Panc1 (cell line): ENCODE measurements at regions not wholly inside any gene's neighbourhood (a gene's known extent, or its start where the extent isn't known, plus 50 kb on each side); places are given as distances from the start of the nearest gene placed in this dataset.
A peak's percentile ranks its signal among the peaks of the same experiment; 100 is the strongest.

Experiments used
- CTCF ChIP-seq: fragments of 450-650 bp; IDR thresholded peaks from 2 replicates; pipeline ENCODE4 v1.5.1; 2017; ENCODE audit warnings: mild to moderate bottlenecking
- POLR2AphosphoS5 ChIP-seq: IDR thresholded peaks from 2 replicates; pipeline ENCODE4 v1.6.1; 2012; ENCODE audit warnings: mild to moderate bottlenecking, low read depth, low read length, moderate library complexity
- SIN3A ChIP-seq: IDR thresholded peaks from 2 replicates; pipeline ENCODE4 v1.6.1; 2012; ENCODE audit warnings: low read depth, mild to moderate bottlenecking, low read length, moderate library complexity, borderline replicate concordance; ENCODE audit not compliant: insufficient read depth
- TF ChIP-seq, protein P1 (sequence below), 2 experiments: IDR thresholded peaks; 2 replicates each; pipeline ENCODE4 v1.6.1; 2011 to 2012; ENCODE audit warnings: low read depth in 2 of 2, control low read depth in 1 of 2, low read length in 1 of 2, mild to moderate bottlenecking in 1 of 2, moderate library complexity in 1 of 2; ENCODE audit not compliant: insufficient read depth in 1 of 2

- TF ChIP-seq CTCF: peak; percentile 54
- TF ChIP-seq, protein P1, sequence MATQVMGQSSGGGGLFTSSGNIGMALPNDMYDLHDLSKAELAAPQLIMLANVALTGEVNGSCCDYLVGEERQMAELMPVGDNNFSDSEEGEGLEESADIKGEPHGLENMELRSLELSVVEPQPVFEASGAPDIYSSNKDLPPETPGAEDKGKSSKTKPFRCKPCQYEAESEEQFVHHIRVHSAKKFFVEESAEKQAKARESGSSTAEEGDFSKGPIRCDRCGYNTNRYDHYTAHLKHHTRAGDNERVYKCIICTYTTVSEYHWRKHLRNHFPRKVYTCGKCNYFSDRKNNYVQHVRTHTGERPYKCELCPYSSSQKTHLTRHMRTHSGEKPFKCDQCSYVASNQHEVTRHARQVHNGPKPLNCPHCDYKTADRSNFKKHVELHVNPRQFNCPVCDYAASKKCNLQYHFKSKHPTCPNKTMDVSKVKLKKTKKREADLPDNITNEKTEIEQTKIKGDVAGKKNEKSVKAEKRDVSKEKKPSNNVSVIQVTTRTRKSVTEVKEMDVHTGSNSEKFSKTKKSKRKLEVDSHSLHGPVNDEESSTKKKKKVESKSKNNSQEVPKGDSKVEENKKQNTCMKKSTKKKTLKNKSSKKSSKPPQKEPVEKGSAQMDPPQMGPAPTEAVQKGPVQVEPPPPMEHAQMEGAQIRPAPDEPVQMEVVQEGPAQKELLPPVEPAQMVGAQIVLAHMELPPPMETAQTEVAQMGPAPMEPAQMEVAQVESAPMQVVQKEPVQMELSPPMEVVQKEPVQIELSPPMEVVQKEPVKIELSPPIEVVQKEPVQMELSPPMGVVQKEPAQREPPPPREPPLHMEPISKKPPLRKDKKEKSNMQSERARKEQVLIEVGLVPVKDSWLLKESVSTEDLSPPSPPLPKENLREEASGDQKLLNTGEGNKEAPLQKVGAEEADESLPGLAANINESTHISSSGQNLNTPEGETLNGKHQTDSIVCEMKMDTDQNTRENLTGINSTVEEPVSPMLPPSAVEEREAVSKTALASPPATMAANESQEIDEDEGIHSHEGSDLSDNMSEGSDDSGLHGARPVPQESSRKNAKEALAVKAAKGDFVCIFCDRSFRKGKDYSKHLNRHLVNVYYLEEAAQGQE (IDR thresholded peaks at IDR 0.05; ENCODE audit: insufficient read depth in 1 of 2, low read depth in 2 of 2, low read length in 1 of 2): no peak
- TF ChIP-seq SIN3A: no peak
- TF ChIP-seq POLR2AphosphoS5: no peak
Measured at GRCh38 chr5:75885849-75886596, 168.8 kb upstream of the POC5 start.
